Endodermal cell (in vitro differentiated cells): ENCODE measurements at regions not wholly inside any gene's neighbourhood (a gene's known extent, or its start where the extent isn't known, plus 50 kb on each side); places are given as distances from the start of the nearest gene placed in this dataset.

ENCODE experiments used
- DNase-seq: peaks from one replicate; pipeline ENCODE4 v3.0.0-alpha.2; 2017
- H3K27ac ChIP-seq: 2 replicates; pipeline ENCODE4 v1.5.1; 2013; ENCODE audit warnings: mild to moderate bottlenecking, low read depth, low read length, moderate library complexity
- H3K27me3 ChIP-seq: 2 replicates; pipeline ENCODE4 v1.6.1; 2013; ENCODE audit warnings: mild to moderate bottlenecking, low read length, moderate library complexity; ENCODE audit not compliant: insufficient read depth, control insufficient read depth, poor library complexity, severe bottlenecking
- H3K36me3 ChIP-seq: 2 replicates; pipeline ENCODE4 v1.7.0; 2013; ENCODE audit warnings: mild to moderate bottlenecking, low read length, moderate library complexity; ENCODE audit not compliant: control insufficient read depth, insufficient read depth
- H3K4me1 ChIP-seq: one replicate; pipeline ENCODE4 v1.7.0; 2013; ENCODE audit warnings: low read length; ENCODE audit not compliant: control insufficient read depth, insufficient read depth
- H3K4me3 ChIP-seq: 2 replicates; pipeline ENCODE4 v1.5.1; 2013; ENCODE audit warnings: mild to moderate bottlenecking, low read length, moderate library complexity
- H3K9ac ChIP-seq: 2 replicates; pipeline ENCODE4 v1.6.1; 2013; ENCODE audit warnings: mild to moderate bottlenecking, low read length, moderate library complexity; ENCODE audit not compliant: poor library complexity, severe bottlenecking; ENCODE audit errors: extremely low read depth
- H3K9me3 ChIP-seq: 2 replicates; pipeline ENCODE4 v1.6.1; 2013; ENCODE audit warnings: mild to moderate bottlenecking, low read length, moderate library complexity; ENCODE audit not compliant: control insufficient read depth
- H3K27ac Mint-ChIP-seq: 2 replicates; pipeline ENCODE4 v1.8.0; 2020; ENCODE audit warnings: mixed read lengths
- H3K27me3 Mint-ChIP-seq: 2 replicates; pipeline ENCODE4 v1.8.0; 2021; ENCODE audit warnings: mild to moderate bottlenecking, mixed read lengths; ENCODE audit not compliant: insufficient read depth
- H3K36me3 Mint-ChIP-seq: 2 replicates; pipeline ENCODE4 v1.8.0; 2020; ENCODE audit warnings: low read depth, mixed read lengths
- H3K4me1 Mint-ChIP-seq: 2 replicates; pipeline ENCODE4 v1.8.0; 2020; ENCODE audit warnings: mixed read lengths
- H3K4me3 Mint-ChIP-seq: 2 replicates; pipeline ENCODE4 v1.8.0; 2020; ENCODE audit warnings: mild to moderate bottlenecking, moderate library complexity, mixed read lengths
- H3K9me3 Mint-ChIP-seq: 2 replicates; pipeline ENCODE4 v1.8.0; 2020; ENCODE audit warnings: mild to moderate bottlenecking, mixed read lengths
- CTCF ChIP-seq: fragments of 200-600 bp; sonication (generic); conservative IDR thresholded peaks from 2 replicates; pipeline ENCODE4 v1.5.0; 2021; ENCODE audit warnings: antibody characterized with exemption, mild to moderate bottlenecking
- WGBS, 2 experiments: methylation state at CpG; one replicate each; pipeline versions ENCODE4 v1.1.5 to v1.1.7; 2013; ENCODE audit warnings: missing lambda C conversion rate in 2 of 2, mixed read lengths in 1 of 2; ENCODE audit not compliant: insufficient coverage in 1 of 2, insufficient read length in 1 of 2; 5-methylcytosine and 5-hydroxymethylcytosine counted together

- Histone ChIP-seq H3K9ac (no peak overlapping the region), H3K4me3 (no peak overlapping the region), H3K27me3 (no peaks in the 10 kb centered on the region), H3K36me3 (no peaks in the 10 kb centered on the region), H3K27ac (no peak overlapping the region), H3K4me1 (no peaks in the 10 kb centered on the region), H3K9me3 (no peaks in the 10 kb centered on the region)
- Mint-ChIP-seq H3K4me1 (no peaks in the 10 kb centered on the region), H3K9me3 (peaks cover 7% of the 10 kb centered on the region), H3K36me3 (no peaks in the 10 kb centered on the region), H3K4me3 (no peak overlapping the region), H3K27me3 (no peaks in the 10 kb centered on the region), H3K27ac (no peak overlapping the region)
- 94 to 96% methylated on average over 7 of the region's 7 CpGs for WGBS, 2 experiments
- DNase-seq, result no peak
- no peak for TF ChIP-seq CTCF
These were observed 79.4 kb upstream of the HELT start for GRCh38 chr4:184938871-184939270.

GRCh38 chr4:184939978-184940377, 78.3 kb upstream of the HELT start:
- WGBS, 2 experiments, result 92 to 96% methylated on average over 2 of the region's 2 CpGs
- TF ChIP-seq CTCF, result no peak
- no peak overlapping the region for H3K4me3 Mint-ChIP-seq
- no peak overlapping the region for H3K27ac ChIP-seq
- no peak overlapping the region for H3K27ac Mint-ChIP-seq
- no peaks in the 10 kb centered on the region for H3K36me3 ChIP-seq
- peaks cover 7% of the 10 kb centered on the region for H3K9me3 Mint-ChIP-seq
- no peak overlapping the region for H3K4me3 ChIP-seq
- H3K4me1 ChIP-seq, result no peaks in the 10 kb centered on the region
- no peaks in the 10 kb centered on the region for H3K4me1 Mint-ChIP-seq
- H3K27me3 ChIP-seq, result no peaks in the 10 kb centered on the region
- no peaks in the 10 kb centered on the region for H3K36me3 Mint-ChIP-seq
- no peak for DNase-seq
- H3K27me3 Mint-ChIP-seq, result no peaks in the 10 kb centered on the region
- H3K9ac ChIP-seq, result no peak overlapping the region
- H3K9me3 ChIP-seq, result no peaks in the 10 kb centered on the region

- no peaks in the 10 kb centered on the region for H3K36me3 ChIP-seq
- no peak overlapping the region for H3K27ac ChIP-seq
- H3K27me3 ChIP-seq, result no peaks in the 10 kb centered on the region
- no peak overlapping the region for H3K9ac ChIP-seq
- peaks cover 7% of the 10 kb centered on the region for H3K9me3 Mint-ChIP-seq
- H3K9me3 ChIP-seq, result no peaks in the 10 kb centered on the region
- no peak for DNase-seq
- H3K27me3 Mint-ChIP-seq, result no peaks in the 10 kb centered on the region
- H3K4me1 ChIP-seq, result no peaks in the 10 kb centered on the region
- H3K4me3 Mint-ChIP-seq, result no peak overlapping the region
- no peak overlapping the region for H3K27ac Mint-ChIP-seq
- 93 to 97% methylated on average over 7 to 8 of the region's 8 CpGs for WGBS, 2 experiments
- no peaks in the 10 kb centered on the region for H3K36me3 Mint-ChIP-seq
- TF ChIP-seq CTCF, result no peak
- H3K4me1 Mint-ChIP-seq, result no peaks in the 10 kb centered on the region
- H3K4me3 ChIP-seq, result no peak overlapping the region
These were observed 77.8 kb upstream of the HELT start for GRCh38 chr4:184940500-184940899.
